Omental fat pad (tissue), 3 donors: ENCODE measurements at regions not wholly inside any gene's neighbourhood (a gene's known extent, or its start where the extent isn't known, plus 50 kb on each side); places are given as distances from the start of the nearest gene placed in this dataset.

Experiments
- ATAC-seq: fragments of 150-250 bp; one replicate; pipeline ENCODE4 v1.9.1; 2016; ENCODE audit warnings: mild to moderate bottlenecking, moderate library complexity; ENCODE audit not compliant: low FRiP score
- DNase-seq: peaks from one replicate; pipeline ENCODE4 v3.0.0-alpha.2; 2019; ENCODE audit warnings: low spot score
- CTCF ChIP-seq, 3 donors: fragments of 450-650 bp; IDR thresholded peaks; one replicate each; pipeline ENCODE4 v1.5.1; 2016 to 2017; ENCODE audit warnings: antibody characterized with exemption in 3 of 3, mild to moderate bottlenecking in 3 of 3, moderate library complexity in 2 of 3

GRCh38 chr3:73939985-73940384 is 315.2 kb upstream of the PDZRN3 start:
- no peak for TF ChIP-seq CTCF (IDR thresholded peaks at IDR 0.05)
- no peak for ATAC-seq

GRCh38 chr3:73933585-73933984 is 308.8 kb upstream of the PDZRN3 start:
- no peak for ATAC-seq
- no peak for DNase-seq
- TF ChIP-seq CTCF (IDR thresholded peaks at IDR 0.05) = no peak

More at GRCh38 chr3:73939985-73940384, 315.2 kb upstream of the PDZRN3 start:
- DNase-seq = no peak

GRCh38 chr3:73927203-73927570 is 302.4 kb upstream of the PDZRN3 start:
- DNase-seq (no peak), ATAC-seq (no peak)
- TF ChIP-seq CTCF (IDR thresholded peaks at IDR 0.05) = no peak

- no peak for DNase-seq
- ATAC-seq = no peak
- no peak for TF ChIP-seq CTCF (IDR thresholded peaks at IDR 0.05)
Measured at GRCh38 chr3:73926360-73927202, 301.8 kb upstream of the PDZRN3 start.

GRCh38 chr3:73925011-73925410 is 300.3 kb upstream of the PDZRN3 start:
- DNase-seq (no peak), ATAC-seq (no peak)
- TF ChIP-seq CTCF (IDR thresholded peaks at IDR 0.05) = no peak

GRCh38 chr3:73924048-73924447 is 299.3 kb upstream of the PDZRN3 start:
- TF ChIP-seq CTCF (IDR thresholded peaks at IDR 0.05) = no peak
- DNase-seq (no peak), ATAC-seq (no peak)

- TF ChIP-seq CTCF (IDR thresholded peaks at IDR 0.05) = no peak
- DNase-seq (no peak), ATAC-seq (no peak)
Measured at GRCh38 chr3:73917643-73918042, 292.9 kb upstream of the PDZRN3 start.
